ENCODE measurements at regions not wholly inside any gene's neighbourhood (a gene's known extent, or its start where the extent isn't known, plus 50 kb on each side); places are given as distances from the start of the nearest gene placed in this dataset.

DNA sequence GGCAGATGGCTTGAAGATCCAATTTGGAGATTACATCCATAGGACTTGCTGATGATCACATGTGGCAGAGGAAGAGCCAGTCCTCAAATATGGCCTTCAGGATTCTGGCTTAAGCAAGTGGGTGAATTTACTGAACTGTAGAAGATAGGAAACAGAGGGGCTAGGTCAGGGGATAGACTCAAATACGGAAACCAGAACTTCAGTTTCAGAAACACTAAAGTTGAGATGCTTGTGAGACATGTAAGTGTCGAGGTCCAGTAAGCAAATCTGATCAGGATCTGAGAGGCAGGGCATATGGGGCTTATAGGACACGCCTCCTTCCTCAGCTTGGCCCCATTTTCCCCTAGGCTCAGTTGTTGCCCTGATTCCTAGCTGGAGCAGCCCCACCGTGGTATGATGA lies 107.7 kb downstream of the LBH start:
- peaks cover 18 to 27% (median 23%) of the 10 kb centered on the region in 3 experiments for H3K36me3 Mint-ChIP-seq (ENCODE audit: insufficient read depth in 1 of 3, low read depth in 3 of 3)
- no peak overlapping the region for H3K9ac ChIP-seq (ENCODE audit: extremely low read depth, insufficient read length, low read length)
- H3K4me1 ChIP-seq (ENCODE audit: insufficient read depth, low read length), result peaks cover 5% of the 10 kb centered on the region; the same call in 1 of the 2 replicates
- H2BK20ac ChIP-seq (ENCODE audit: low read depth, low read length, poor library complexity, severe bottlenecking), result no peak overlapping the region
- H3K27ac Mint-ChIP-seq, result no peak overlapping the region
- H3K14ac ChIP-seq (ENCODE audit: insufficient read depth, low read length), result no peak overlapping the region; the same call in 1 of the 2 replicates
- no peak overlapping the region for H2AFZ ChIP-seq (ENCODE audit: low read length)
- no peaks in the 10 kb centered on the region for H3K27me3 ChIP-seq (ENCODE audit: insufficient read depth, low read length)
- no peak overlapping the region for H3K27ac ChIP-seq (ENCODE audit: insufficient read length, low read depth, low read length)
- H3K9me3 ChIP-seq (ENCODE audit: control insufficient read depth, low read depth, low read length), result peaks cover 13% of the 10 kb centered on the region
- no peak overlapping the region for H3K4me3 Mint-ChIP-seq
- peaks cover 9 to 10% of the 10 kb centered on the region in 2 experiments for H3K4me1 Mint-ChIP-seq
- no peak overlapping the region for H4K91ac ChIP-seq (ENCODE audit: insufficient read length, low read depth, low read length)
- no peak overlapping the region for H3T11ph ChIP-seq (ENCODE audit: low read length)
- H3K23ac ChIP-seq (ENCODE audit: insufficient read length, low read depth, low read length), result no peak overlapping the region
- no peak overlapping the region for H2BK12ac ChIP-seq (ENCODE audit: insufficient read length, low read depth, low read length)
- H2BK15ac ChIP-seq (ENCODE audit: low read depth, low read length), result no peak overlapping the region
- no peak overlapping the region for H2BK5ac ChIP-seq (ENCODE audit: insufficient read length, low read length)
- no peaks in the 10 kb centered on the region for H3K79me2 ChIP-seq (ENCODE audit: insufficient read depth, low read length)
- H3K23me2 ChIP-seq (ENCODE audit: insufficient read length, low read depth, low read length, poor library complexity, severe bottlenecking), result no peaks in the 10 kb centered on the region
- H4K8ac ChIP-seq (replicated peaks; ENCODE audit: insufficient read length, low read depth, low read length), result no peak overlapping the region
- TF ChIP-seq CTCF (conservative IDR thresholded peaks at IDR 0.05), result no peak
- no peak overlapping the region for H3K4me2 ChIP-seq (ENCODE audit: insufficient read depth, insufficient read length, low read length)
- DNase-seq, result no peak
- H3K4ac ChIP-seq (ENCODE audit: low read depth, low read length), result no peak overlapping the region
- no peak overlapping the region for H2AK5ac ChIP-seq (ENCODE audit: insufficient read length, low read length)
- no peak overlapping the region for H4K5ac ChIP-seq (ENCODE audit: insufficient read length, low read depth, low read length)
- no peaks in the 10 kb centered on the region for H4K20me1 ChIP-seq (ENCODE audit: control insufficient read depth, insufficient read depth, insufficient read length)
- H3K27me3 Mint-ChIP-seq (ENCODE audit: low read depth), result peaks cover 7% of the 10 kb centered on the region
- no peak overlapping the region for H3K56ac ChIP-seq (ENCODE audit: insufficient read length, low read depth, low read length)
- peaks cover 26% of the 10 kb centered on the region in 2 experiments for H3K9me3 Mint-ChIP-seq
- no peak overlapping the region for H2BK120ac ChIP-seq (ENCODE audit: low read depth, low read length, poor library complexity, severe bottlenecking)
- H3K79me1 ChIP-seq (ENCODE audit: insufficient read depth, low read depth, low read length, poor library complexity, severe bottlenecking), result no peaks in the 10 kb centered on the region
- H3K18ac ChIP-seq (ENCODE audit: insufficient read length, low read depth, low read length), result no peak overlapping the region
- WGBS (ENCODE audit: extremely low coverage, insufficient read length, low lambda C conversion rate), result no CpG with 5 or more reads among the region's 4 CpGs
